ENCODE measurements at regions not wholly inside any gene's neighbourhood (a gene's known extent, or its start where the extent isn't known, plus 50 kb on each side); places are given as distances from the start of the nearest gene placed in this dataset.

DNA sequence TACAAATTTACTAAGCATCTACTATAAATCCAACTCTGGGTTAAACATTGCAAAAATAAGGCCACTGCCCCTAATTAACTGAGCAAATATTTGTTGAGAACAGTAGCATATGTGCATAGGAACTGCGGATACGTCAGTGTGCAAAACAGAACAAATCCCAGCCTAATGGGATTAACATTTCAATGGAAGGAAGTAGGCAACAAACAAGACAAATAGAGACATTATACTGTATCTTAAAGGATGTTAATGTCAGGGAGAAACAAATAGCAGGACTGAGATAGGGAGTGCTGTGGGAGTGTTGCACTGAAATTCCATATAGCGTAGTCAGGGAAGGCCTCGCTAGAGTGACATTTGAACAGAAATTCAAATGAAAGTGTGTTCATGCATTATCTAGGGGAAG lies 89.7 kb upstream of the KCNAB1 start:
- TF ChIP-seq POLR2A (IDR thresholded peaks at IDR 0.05; ENCODE audit: low read length) = no peak
- TF ChIP-seq GATA1 (IDR thresholded peaks at IDR 0.05; ENCODE audit: low read depth, low read length) = no peak
